GM23248 (cell line): ENCODE measurements at regions not wholly inside any gene's neighbourhood (a gene's known extent, or its start where the extent isn't known, plus 50 kb on each side); places are given as distances from the start of the nearest gene placed in this dataset.

Experiments
- DNase-seq: peaks from one replicate; pipeline ENCODE4 v3.0.0-alpha.2; 2015
- H2AFZ ChIP-seq: fragments of 200-600 bp; sonication (generic); 2 replicates; pipeline ENCODE4 v1.6.1; 2016; ENCODE audit warnings: antibody characterized with exemption
- H3F3A ChIP-seq: fragments of 200-600 bp; sonication (generic); 2 replicates; pipeline ENCODE4 v1.6.1; 2016; ENCODE audit warnings: mild to moderate bottlenecking, antibody characterized with exemption, mixed run types; ENCODE audit not compliant: insufficient read depth
- H3K27ac ChIP-seq: fragments of 200-600 bp; sonication (generic); 2 replicates; pipeline ENCODE4 v1.5.1; 2016; ENCODE audit warnings: mild to moderate bottlenecking
- H3K27me3 ChIP-seq: fragments of 200-600 bp; sonication (generic); replicated peaks from 2 replicates; pipeline ENCODE4 v1.6.1; 2016; ENCODE audit warnings: mild to moderate bottlenecking; ENCODE audit not compliant: insufficient read depth
- H3K36me3 ChIP-seq: fragments of 200-600 bp; sonication (generic); 2 replicates; pipeline ENCODE4 v1.6.1; 2016; ENCODE audit warnings: low read depth, mild to moderate bottlenecking
- H3K4me1 ChIP-seq: fragments of 200-600 bp; sonication (generic); 2 replicates; pipeline ENCODE4 v1.6.1; 2016; ENCODE audit warnings: mild to moderate bottlenecking; ENCODE audit not compliant: insufficient read depth
- H3K4me2 ChIP-seq: fragments of 200-600 bp; sonication (generic); one replicate; pipeline ENCODE4 v1.6.1; 2016; ENCODE audit warnings: mild to moderate bottlenecking; ENCODE audit not compliant: unreplicated experiment
- H3K4me3 ChIP-seq: fragments of 200-600 bp; sonication (generic); 2 replicates; pipeline ENCODE4 v1.5.1; 2016; ENCODE audit warnings: mild to moderate bottlenecking
- H3K79me2 ChIP-seq: fragments of 200-600 bp; sonication (generic); 2 replicates; pipeline ENCODE4 v1.6.1; 2016; ENCODE audit warnings: mild to moderate bottlenecking; ENCODE audit not compliant: insufficient read depth
- H3K9ac ChIP-seq: fragments of 200-600 bp; sonication (generic); 2 replicates; pipeline ENCODE4 v1.6.1; 2016; ENCODE audit warnings: mild to moderate bottlenecking
- H3K9me2 ChIP-seq: fragments of 200-600 bp; sonication (generic); 2 replicates; pipeline ENCODE4 v1.6.1; 2016; ENCODE audit warnings: mixed run types, mild to moderate bottlenecking, moderate library complexity; ENCODE audit not compliant: insufficient read depth
- H3K9me3 ChIP-seq: fragments of 200-600 bp; sonication (generic); one replicate; pipeline ENCODE4 v1.6.1; 2017; ENCODE audit warnings: low read depth
- H4K20me1 ChIP-seq: fragments of 200-600 bp; sonication (generic); 2 replicates; pipeline ENCODE4 v1.6.0; 2016; ENCODE audit not compliant: insufficient read depth
- EZH2 ChIP-seq: fragments of 200-600 bp; sonication (generic); IDR thresholded peaks from 2 replicates; pipeline ENCODE4 v1.6.1; 2018; ENCODE audit warnings: antibody characterized with exemption, mild to moderate bottlenecking; ENCODE audit not compliant: insufficient read depth, poor library complexity, severe bottlenecking
- EZH2phosphoT487 ChIP-seq: fragments of 200-600 bp; sonication (generic); IDR thresholded peaks from 2 replicates; pipeline ENCODE4 v1.6.1; 2018; ENCODE audit warnings: antibody characterized with exemption, moderate library complexity, mild to moderate bottlenecking, low read depth; ENCODE audit not compliant: insufficient read depth
- WGBS, 2 experiments: methylation state at CpG; one replicate each; pipeline ENCODE4 v1.1.6; 2015 to 2017; ENCODE audit warnings: low lambda C conversion rate in 2 of 2, low coverage in 1 of 2; ENCODE audit errors: missing lambda C conversion rate in 2 of 2; 5-methylcytosine and 5-hydroxymethylcytosine counted together
- in situ Hi-C: fragments of 300-500 bp; cut with MboI; formaldehyde crosslinking; loops from 2 replicates; pipeline ENCODE4 v1.15.0; 2020

DNA sequence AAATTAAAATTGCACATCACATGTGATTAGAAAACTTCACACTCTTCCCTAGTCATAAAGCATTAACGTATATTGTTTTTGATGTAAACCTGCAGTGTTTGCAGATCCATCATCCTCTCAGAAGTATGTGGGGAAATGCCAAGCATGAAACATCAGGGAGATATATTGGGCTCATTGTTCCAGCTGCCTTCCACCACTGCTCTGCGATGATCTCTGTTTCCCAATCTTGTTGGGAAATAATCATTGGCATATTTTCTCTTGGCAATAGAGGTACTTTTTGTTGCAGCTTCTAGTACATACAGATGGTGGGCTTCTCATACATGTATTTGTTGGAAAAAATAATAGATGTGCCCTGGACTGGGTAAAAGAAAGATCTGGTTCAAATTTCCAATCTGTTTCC is 466.3 kb upstream of the HS3ST1 start:
- Histone ChIP-seq H4K20me1 (no peaks in the 10 kb centered on the region), H3F3A (no peaks in the 10 kb centered on the region), H3K9me2 (no peaks in the 10 kb centered on the region), H3K9me3 (no peaks in the 10 kb centered on the region), H3K9ac (no peak overlapping the region), H3K36me3 (no peaks in the 10 kb centered on the region), H3K4me1 (no peaks in the 10 kb centered on the region), H3K79me2 (no peaks in the 10 kb centered on the region), H3K27me3 (no peaks in the 10 kb centered on the region), H3K4me2 (no peak overlapping the region), H3K27ac (no peak overlapping the region), H3K4me3 (no peak overlapping the region), H2AFZ (no peak overlapping the region)
- no peak for DNase-seq
- 4 to 11% methylated on average over 2 of the region's 2 CpGs for WGBS, 2 experiments
- TF ChIP-seq EZH2 = no peak
- no peak for TF ChIP-seq EZH2phosphoT487
- in situ Hi-C loops = no loop called here

DNA sequence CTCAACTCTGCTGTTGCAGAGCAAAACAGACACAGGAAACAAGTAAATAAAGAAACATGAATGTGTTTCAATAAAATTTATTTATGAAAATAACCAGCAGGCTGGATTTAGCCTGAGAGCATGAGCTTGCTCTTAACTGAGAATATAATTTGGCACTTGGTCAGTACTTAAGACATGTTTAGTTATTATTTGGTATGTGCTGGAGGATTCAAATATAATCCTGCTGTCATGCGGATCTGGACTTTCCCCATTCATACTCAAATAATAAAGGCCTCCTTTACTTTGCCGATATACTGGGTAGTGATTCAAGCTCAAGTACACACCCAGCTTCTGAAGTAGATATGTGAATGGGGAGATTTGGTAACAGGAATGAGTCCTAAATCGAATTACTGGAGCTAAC is 465.5 kb upstream of the HS3ST1 start:
- no peaks in the 10 kb centered on the region for H3F3A ChIP-seq
- no peak overlapping the region for H2AFZ ChIP-seq
- H3K9me2 ChIP-seq = no peaks in the 10 kb centered on the region
- H3K4me3 ChIP-seq = no peak overlapping the region
- H3K4me2 ChIP-seq = no peak overlapping the region
- no peak overlapping the region for H3K9ac ChIP-seq
- H3K4me1 ChIP-seq = no peaks in the 10 kb centered on the region
- no peaks in the 10 kb centered on the region for H4K20me1 ChIP-seq
- H3K27ac ChIP-seq = no peak overlapping the region
- no peaks in the 10 kb centered on the region for H3K36me3 ChIP-seq
- no peak for DNase-seq
- no peaks in the 10 kb centered on the region for H3K9me3 ChIP-seq
- in situ Hi-C loops = no loop called here
- H3K27me3 ChIP-seq = no peaks in the 10 kb centered on the region
- no peaks in the 10 kb centered on the region for H3K79me2 ChIP-seq
- TF ChIP-seq EZH2phosphoT487 (no peak), EZH2 (no peak)
- WGBS, 2 experiments = 33 to 35% methylated on average over 3 of the region's 3 CpGs

DNA sequence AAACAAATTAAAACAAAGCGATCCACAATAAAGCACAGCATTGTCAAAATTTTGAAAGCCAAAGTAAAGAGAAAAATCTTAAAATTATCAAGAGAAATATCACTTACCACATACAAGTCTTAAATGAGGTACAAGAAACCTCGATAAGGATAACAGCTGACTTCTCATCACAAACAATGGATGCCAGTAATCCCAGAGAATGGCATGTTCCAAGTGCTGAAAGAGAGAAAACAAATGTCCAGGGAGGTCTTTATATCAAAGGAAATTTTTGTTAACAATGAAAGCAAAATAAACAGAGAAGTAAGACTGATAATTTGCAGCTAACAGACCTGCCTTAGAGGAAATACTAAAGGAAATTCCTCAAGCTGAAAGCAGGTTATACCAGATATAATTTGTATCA is 460.4 kb upstream of the HS3ST1 start:
- 14 to 21% methylated on average over 2 of the region's 2 CpGs for WGBS, 2 experiments
- H3K9me3 ChIP-seq = no peaks in the 10 kb centered on the region
- DNase-seq = no peak
- no peak overlapping the region for H3K4me2 ChIP-seq
- H3K79me2 ChIP-seq = no peaks in the 10 kb centered on the region
- H3K4me1 ChIP-seq = no peaks in the 10 kb centered on the region
- no peaks in the 10 kb centered on the region for H4K20me1 ChIP-seq
- H3F3A ChIP-seq = no peaks in the 10 kb centered on the region
- H3K27me3 ChIP-seq = no peaks in the 10 kb centered on the region
- no peaks in the 10 kb centered on the region for H3K36me3 ChIP-seq
- no peak overlapping the region for H2AFZ ChIP-seq
- H3K27ac ChIP-seq = no peak overlapping the region
- H3K9ac ChIP-seq = no peak overlapping the region
- in situ Hi-C loops = no loop called here
- H3K9me2 ChIP-seq = no peaks in the 10 kb centered on the region
- TF ChIP-seq EZH2 (no peak), EZH2phosphoT487 (no peak)
- H3K4me3 ChIP-seq = no peak overlapping the region

DNA sequence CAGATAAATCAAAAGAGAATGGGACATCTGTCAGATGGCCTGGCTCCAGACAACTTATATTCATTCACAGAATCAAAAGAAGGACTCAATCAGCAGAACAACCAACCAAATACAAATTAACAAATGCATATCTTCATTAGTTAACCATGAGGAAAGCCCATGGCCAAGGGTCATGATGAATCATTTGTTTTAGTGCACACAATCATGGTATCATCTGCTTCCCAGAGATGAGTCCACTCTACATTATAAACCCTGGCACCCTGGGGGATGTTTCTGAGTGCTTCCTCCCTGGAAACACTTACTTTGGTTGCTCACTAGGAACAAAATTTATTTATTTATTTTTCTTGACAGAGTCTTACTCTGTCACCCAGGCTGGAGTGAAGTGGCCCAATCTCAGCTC is 453.3 kb upstream of the HS3ST1 start:
- TF ChIP-seq EZH2phosphoT487 = no peak
- TF ChIP-seq EZH2 = no peak
- in situ Hi-C loops = no loop called here

DNA sequence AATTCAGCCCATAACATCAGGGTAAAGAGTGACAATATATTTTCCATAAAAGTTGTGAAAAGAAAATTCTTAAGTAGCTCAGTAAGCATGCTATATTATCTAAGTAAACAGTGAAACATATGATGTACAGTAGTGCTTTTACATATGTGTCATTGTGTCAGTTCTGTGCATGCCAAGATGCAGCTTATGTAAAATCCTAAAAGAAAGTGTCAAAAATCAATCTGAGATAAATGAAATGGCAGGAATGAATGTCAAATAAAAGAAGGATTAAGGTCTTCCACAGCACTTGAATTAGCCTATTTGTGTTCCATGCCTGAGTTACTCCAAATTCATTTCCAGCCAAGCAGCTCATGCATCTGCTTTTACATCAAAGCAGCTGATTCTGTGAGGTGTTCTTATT is 452.7 kb upstream of the HS3ST1 start:
- Histone ChIP-seq H3K4me3 (no peak overlapping the region), H4K20me1 (no peaks in the 10 kb centered on the region), H3K36me3 (no peaks in the 10 kb centered on the region), H3K27ac (no peak overlapping the region), H3K4me2 (no peak overlapping the region), H3K9me3 (no peaks in the 10 kb centered on the region), H3F3A (no peaks in the 10 kb centered on the region), H3K27me3 (no peaks in the 10 kb centered on the region), H2AFZ (no peak overlapping the region), H3K9ac (no peak overlapping the region), H3K4me1 (no peaks in the 10 kb centered on the region), H3K79me2 (no peaks in the 10 kb centered on the region), H3K9me2 (no peaks in the 10 kb centered on the region)
- TF ChIP-seq EZH2phosphoT487 = no peak
- no peak for DNase-seq
- in situ Hi-C loops = no loop called here

More for the DNA sequence above, 453.3 kb upstream of the HS3ST1 start:
- H3K9me3 ChIP-seq = no peaks in the 10 kb centered on the region
- no peak overlapping the region for H3K4me2 ChIP-seq
- no peak overlapping the region for H3K9ac ChIP-seq
- H3K79me2 ChIP-seq = no peaks in the 10 kb centered on the region
- no peaks in the 10 kb centered on the region for H4K20me1 ChIP-seq
- H3F3A ChIP-seq = no peaks in the 10 kb centered on the region
- no peaks in the 10 kb centered on the region for H3K36me3 ChIP-seq
- H3K4me1 ChIP-seq = no peaks in the 10 kb centered on the region
- no peak overlapping the region for H3K4me3 ChIP-seq
- no peak overlapping the region for H3K27ac ChIP-seq
- H2AFZ ChIP-seq = no peak overlapping the region
- H3K27me3 ChIP-seq = no peaks in the 10 kb centered on the region
- DNase-seq = no peak
- H3K9me2 ChIP-seq = no peaks in the 10 kb centered on the region
